LNCAP (cell line): ENCODE measurements at regions not wholly inside any gene's neighbourhood (a gene's known extent, or its start where the extent isn't known, plus 50 kb on each side); places are given as distances from the start of the nearest gene placed in this dataset.
A peak's percentile ranks its signal among the peaks of the same experiment; 100 is the strongest.

ENCODE experiments used
- TF ChIP-seq, protein P1 (sequence below): fragments of 450-650 bp; IDR thresholded peaks from 2 replicates; pipeline ENCODE4 v1.5.1; 2017; ENCODE audit warnings: mild to moderate bottlenecking

DNA sequence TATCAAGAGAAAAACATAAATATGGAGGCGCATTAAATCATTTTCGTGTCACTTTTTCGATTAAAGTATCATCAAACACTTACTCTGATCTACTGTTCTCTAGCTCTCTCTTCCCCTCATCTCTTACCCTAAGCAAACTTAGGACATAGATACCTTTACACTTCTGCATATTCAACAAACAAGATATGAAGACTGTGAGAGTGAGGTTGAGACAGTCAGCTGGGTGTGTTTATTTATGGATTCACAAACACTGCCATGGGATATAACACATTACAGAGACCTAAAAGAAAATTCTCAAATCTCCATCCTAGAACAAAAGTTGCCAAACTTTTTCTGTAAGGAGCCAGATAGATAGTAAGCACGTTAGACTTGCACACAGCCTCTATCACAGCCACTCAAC, 85.2 kb upstream of the ZNF385D start:
- TF ChIP-seq, protein P1, sequence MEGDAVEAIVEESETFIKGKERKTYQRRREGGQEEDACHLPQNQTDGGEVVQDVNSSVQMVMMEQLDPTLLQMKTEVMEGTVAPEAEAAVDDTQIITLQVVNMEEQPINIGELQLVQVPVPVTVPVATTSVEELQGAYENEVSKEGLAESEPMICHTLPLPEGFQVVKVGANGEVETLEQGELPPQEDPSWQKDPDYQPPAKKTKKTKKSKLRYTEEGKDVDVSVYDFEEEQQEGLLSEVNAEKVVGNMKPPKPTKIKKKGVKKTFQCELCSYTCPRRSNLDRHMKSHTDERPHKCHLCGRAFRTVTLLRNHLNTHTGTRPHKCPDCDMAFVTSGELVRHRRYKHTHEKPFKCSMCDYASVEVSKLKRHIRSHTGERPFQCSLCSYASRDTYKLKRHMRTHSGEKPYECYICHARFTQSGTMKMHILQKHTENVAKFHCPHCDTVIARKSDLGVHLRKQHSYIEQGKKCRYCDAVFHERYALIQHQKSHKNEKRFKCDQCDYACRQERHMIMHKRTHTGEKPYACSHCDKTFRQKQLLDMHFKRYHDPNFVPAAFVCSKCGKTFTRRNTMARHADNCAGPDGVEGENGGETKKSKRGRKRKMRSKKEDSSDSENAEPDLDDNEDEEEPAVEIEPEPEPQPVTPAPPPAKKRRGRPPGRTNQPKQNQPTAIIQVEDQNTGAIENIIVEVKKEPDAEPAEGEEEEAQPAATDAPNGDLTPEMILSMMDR = no peak

DNA sequence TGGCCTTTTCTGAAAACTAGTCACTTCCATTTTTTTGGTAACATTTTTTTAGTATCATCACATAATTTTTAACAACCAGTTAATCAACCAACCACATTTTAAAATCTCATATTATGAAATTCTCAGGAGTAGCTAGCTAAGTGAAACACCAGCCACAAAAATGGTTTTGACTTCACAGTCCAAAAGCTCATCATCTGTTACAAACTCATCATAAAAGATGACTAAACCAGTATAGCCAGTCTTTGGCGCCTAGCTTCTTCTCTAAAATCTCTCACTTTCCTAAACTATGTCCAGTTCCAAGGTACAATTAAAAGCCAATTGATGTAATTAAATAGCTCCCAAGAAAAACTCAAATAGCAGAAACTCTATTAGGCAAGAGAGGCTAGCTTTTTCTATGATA, 88.2 kb upstream of the ZNF385D start:
- TF ChIP-seq, protein P1 = no peak

DNA sequence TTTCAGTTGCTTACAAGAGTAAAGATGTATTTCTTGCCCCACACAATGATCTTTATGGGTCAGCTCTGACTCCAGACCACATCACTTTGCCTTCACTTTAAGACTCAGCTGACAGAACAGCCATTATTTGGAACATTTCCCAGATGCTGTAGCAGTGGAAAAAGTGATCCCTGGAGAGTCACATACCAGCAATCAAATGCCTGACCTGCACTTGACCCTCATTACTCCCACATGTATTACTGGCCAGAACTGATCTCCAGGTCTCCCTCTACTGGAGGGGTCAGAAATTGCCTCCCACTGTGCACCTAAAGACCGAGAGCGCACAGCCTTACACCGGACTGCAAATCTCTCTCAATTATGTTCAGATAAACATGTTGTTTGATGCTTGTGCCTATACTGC, 88.6 kb upstream of the ZNF385D start:
- TF ChIP-seq, protein P1 = peak; percentile 22; the same call in 1 of the 2 replicates

DNA sequence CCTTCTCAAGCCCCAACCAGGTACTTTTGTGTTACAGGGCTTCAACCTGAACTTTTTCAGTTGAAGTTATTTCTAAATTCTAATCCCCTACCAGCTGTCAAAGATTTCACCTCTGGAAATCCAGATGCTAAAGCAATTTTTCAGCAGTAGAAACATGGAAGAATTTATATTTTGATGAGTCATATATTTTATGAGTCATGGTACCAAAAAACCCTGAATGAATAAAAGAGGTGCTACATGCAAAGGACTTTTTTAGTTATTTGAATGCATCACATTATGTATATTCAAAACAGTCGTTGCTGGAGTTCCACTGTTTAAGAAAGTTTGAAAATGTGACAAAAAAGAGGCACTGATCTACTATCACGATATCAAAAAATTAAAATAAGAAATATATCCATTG, 96.0 kb upstream of the ZNF385D start:
- TF ChIP-seq, protein P1 = no peak

DNA sequence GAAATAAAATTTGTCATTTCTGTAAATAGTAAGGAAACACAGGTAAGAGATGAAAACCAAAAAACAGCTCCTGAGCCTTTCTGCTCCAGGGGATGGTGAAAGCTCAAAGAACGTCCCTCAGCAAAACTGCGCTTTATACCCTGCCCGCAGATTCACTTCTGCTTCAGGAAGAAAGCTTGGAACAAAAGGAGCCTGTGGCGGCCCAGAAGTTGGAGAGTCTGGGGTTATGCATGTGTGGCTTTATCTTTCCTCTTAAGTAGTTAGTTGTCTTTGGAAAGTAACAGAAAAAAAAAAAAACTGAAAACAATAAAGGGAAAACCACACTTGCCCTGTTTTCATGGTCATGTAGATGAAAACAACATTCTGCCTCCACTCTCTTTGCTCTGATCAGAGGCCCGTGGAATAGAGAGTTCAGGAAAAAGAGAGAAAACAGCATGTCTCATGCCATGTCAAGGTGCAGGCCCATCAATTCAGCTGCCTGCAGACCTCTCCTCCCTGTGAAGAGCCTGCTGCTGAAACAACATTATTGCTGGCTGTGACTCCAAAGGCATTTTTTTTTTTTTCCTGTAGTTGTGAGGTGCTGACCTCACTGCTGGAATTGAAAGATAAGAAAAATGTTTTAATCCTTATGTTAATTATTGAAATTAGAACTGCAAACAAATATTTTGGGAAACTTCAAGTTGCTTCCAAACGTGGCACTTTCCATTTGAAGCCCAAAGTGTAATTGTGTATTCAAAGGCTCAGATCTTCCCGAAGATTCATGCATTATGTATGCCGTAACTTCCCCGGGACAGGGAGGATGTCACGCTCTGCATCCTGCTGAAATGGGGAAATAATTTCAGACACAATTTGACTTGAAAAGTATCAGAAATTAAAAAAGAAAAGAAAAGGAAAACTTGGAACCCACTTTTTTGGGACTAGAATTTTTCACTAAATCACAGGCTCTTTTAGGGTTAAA, 108.4 kb upstream of the ZNF385D start:
- TF ChIP-seq, protein P1 = no peak

DNA sequence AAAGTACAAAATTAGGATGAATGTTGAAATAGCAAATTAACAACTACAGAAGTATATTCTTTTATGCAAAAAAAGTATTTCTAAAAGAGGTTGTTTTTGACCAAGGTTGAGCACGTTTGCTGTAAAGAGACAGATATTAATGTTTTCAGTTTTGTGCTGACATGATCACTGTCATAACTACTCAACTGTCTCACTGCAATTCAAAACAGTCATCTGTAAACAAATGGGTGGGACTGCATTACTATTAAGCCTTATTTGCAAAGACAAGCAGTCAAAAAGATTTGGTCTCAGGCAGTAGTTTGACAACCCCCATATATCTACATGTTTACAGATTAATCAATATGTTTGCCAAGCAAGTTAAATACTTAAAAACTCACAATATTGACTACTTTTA, 109.1 kb upstream of the ZNF385D start:
- TF ChIP-seq, protein P1 = no peak

DNA sequence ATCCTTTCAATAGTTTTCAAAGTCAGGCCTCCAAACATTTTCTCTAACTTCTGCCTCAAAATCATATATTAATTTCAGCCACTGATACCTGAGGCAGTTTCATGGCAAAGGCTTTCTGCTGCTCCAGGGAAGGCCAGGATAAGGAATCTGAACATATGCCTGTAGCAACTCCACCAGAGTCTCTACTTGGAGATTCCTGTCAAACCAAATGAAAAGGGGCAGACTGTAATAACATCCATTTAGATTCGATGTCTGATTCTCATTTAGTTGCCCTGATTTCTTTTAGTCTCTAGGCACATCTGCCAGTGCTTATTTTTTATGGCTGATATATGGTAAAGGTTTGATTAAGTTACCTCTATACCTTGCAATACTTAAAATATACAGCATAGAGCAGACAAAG, 109.6 kb upstream of the ZNF385D start:
- TF ChIP-seq, protein P1 = no peak
